Motor neuron (in vitro differentiated cells): ENCODE measurements at regions not wholly inside any gene's neighbourhood (a gene's known extent, or its start where the extent isn't known, plus 50 kb on each side); places are given as distances from the start of the nearest gene placed in this dataset.
A peak's percentile ranks its signal among the peaks of the same experiment; 100 is the strongest.
"Not testable (repeated sequence)": the region's sequence is repeated elsewhere in the genome, so short reads cannot be mapped to it uniquely, and the experiment has no call there.

Experiments
- ATAC-seq, 8 experiments: fragments of 200-7000 bp; cut with Tn5 transposase; replicated peaks in 6 of 8; 2 replicates each; pipeline ENCODE4 v1.8.0; 2021; ENCODE audit warnings: mild to moderate bottlenecking in 8 of 8, moderate library complexity in 8 of 8
- H3K27ac ChIP-seq, 2 donors: fragments of 250-450 bp; sonication (Bioruptor Pico); 2 replicates each; pipeline ENCODE4 v1.9.0; 2021; ENCODE audit warnings: antibody characterized with exemption in 2 of 2, mild to moderate bottlenecking in 2 of 2, moderate library complexity in 1 of 2
- H3K4me1 ChIP-seq, 2 donors: fragments of 250-450 bp; sonication (Bioruptor Pico); replicated peaks in 1 of 2; 2 replicates each; pipeline ENCODE4 v1.6.1; 2021; ENCODE audit warnings: antibody characterized with exemption in 2 of 2, mild to moderate bottlenecking in 2 of 2, moderate library complexity in 1 of 2
- H3K4me3 ChIP-seq, 5 donors: fragments of 250-450 bp; sonication (Bioruptor Pico); 2 replicates each; pipeline ENCODE4 v1.9.0; 2021; ENCODE audit warnings: antibody characterized with exemption in 5 of 5, mild to moderate bottlenecking in 5 of 5, moderate library complexity in 4 of 5
- WGBS, 10 experiments: fragments of 450-650 bp; shearing (Covaris generic); methylation state at CpG; one replicate each; pipeline ENCODE4 v1.0.0; 2022; 5-methylcytosine and 5-hydroxymethylcytosine counted together
- in situ Hi-C, 9 experiments: fragments of 400-800 bp; cut with MboI; loops; one replicate each; pipeline ENCODE4 v1.15.0; 2021; ENCODE audit warnings: low sequenced_read_pairs in 9 of 9, low pct_unique_long_range_greater_than_20kb in 2 of 9; ENCODE audit not compliant: unreplicated experiment in 9 of 9

DNA sequence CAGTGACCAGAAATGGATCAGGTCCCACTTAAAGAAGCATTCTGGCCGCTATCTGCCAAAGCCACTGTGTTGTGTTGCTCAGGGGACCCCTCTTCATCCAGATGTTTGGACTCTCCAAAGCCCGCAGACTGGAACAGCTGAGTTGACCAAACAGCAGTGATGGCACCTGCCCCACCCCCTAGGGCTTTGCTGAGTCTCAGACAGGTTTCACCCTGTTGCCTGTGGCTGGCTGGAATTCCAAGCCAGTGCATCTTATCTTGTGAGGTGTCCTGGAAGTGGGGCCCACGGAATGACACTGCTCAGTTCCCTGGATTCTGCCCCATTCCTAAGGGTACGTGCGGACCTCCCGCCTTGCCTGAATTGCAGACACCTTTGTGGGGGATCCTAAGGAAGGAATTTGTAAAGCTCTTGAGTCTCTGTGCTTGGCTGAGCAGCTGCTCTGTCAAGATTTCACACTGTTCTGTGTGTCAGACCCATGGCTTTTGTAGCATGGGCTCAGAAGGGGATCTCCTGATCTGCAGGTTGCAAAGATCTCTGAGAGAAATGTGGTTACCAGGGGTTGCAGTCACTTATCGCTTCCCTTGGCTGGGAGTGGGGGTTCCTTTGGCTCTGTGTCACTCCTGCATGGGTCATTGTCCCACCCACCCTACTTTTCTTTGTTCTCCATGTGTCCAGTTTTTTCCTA is 1707.9 kb upstream of the PCDH10 start:
- in situ Hi-C loops, result no loop called here

DNA sequence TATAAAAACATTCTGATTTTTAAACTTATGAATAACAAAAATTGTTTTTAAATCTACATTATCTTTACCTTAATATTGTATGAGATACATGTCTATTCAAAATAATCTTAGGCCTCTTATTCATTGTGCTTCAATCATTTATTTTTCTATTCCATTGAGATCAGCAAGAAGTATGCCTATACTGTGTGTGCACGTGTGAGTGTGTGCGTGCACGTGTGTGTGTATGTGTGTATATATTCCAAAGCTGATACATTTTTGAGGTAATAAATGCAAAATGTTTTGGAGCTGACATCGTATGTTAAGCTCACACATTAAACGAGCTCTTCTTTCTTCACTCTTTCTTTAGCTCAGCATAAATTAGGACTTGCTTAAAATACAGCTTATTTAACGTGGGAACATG is 1701.2 kb upstream of the PCDH10 start:
- 0 to 80% (median 51%) methylated on average over 1 to 6 of the region's 6 CpGs for WGBS, 10 experiments
- Histone ChIP-seq H3K27ac (no peak overlapping the region), H3K4me1 (no peaks in the 10 kb centered on the region), H3K4me3 (no peak overlapping the region)
- ATAC-seq, result no peak
- in situ Hi-C loops, result no loop called here

More for the DNA sequence above, 1707.9 kb upstream of the PCDH10 start:
- Histone ChIP-seq H3K4me1 (no peaks in the 10 kb centered on the region), H3K27ac (no peak overlapping the region), H3K4me3 (no peak overlapping the region)
- WGBS, 10 experiments, result 0 to 100% (median 61%) methylated on average over 1 to 5 of the region's 7 CpGs; no CpG with 5 or more reads in 4 of the 10 experiments
- no peak for ATAC-seq

DNA sequence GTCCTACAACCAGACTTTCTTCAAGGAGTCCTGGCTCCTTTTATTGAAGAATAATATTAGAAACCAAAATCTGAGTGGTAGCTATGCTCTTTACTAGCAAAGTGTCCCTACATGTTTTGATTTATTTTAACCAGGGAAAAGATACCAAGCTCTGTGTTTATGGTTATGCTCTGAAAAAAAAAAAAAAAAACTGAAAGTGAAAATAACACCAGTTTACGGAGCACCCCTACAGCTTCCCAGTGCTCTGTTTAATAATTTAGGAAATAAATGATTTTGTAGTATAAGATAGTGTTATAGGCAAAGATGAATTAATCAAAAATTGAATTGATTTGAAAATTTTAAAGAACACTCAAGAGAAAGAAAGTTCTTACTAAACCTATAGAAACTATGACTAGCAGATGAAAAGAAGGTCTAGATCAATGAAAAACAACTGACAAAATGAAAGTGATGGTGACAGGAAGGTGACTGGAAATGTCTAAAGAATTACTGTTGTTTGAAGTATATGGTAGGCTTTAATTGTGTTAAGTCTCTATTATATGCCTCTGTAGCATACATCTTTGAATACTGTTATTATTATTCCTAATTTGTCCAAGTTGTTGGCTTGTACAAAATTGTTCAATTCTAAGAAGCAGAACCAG is 1698.4 kb upstream of the PCDH10 start:
- WGBS, 10 experiments, result 0 to 100% (median 88%) methylated on average over 1 of the region's 1 CpG; no CpG with 5 or more reads in 1 of the 10 experiments
- no peaks in the 10 kb centered on the region for H3K4me1 ChIP-seq
- no peak overlapping the region for H3K4me3 ChIP-seq
- H3K27ac ChIP-seq, result no peak overlapping the region
- in situ Hi-C loops, result no loop called here
- ATAC-seq, result no peak

DNA sequence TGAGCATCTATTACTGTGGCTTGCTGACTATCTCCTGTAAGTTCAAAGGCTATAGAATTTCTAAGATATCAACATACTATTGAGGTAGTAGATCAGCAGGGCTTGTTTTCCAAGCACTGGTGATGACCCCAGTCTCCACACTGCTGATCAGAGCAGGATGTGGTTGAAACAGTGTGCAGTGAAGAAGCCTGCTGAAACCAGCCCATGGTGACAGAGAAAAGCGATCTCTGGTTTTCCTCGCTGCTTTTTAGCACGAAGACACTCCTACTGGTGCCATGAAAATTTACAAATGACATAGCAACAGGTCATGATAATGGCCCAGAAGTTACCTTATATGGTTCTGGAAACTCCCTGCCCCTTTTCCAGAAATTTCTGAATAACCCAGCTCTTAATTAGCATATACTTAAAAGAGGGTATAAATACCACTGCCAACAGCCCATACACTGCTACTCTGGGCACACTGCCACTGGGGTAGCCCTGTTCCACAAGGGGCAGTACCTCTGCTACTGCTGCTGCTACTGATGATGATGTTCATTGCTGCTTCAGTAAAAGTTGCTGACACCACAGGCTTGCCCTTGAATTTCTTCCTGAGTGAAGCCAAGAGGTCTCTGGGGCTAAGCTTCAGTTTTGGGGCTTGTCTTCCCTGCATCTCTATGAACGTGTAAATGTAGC is 1689.5 kb upstream of the PCDH10 start:
- H3K27ac ChIP-seq, result no peak overlapping the region
- in situ Hi-C loops, result no loop called here
- peaks cover 0 to 3% of the 10 kb centered on the region in 2 donors for H3K4me1 ChIP-seq
- no peak overlapping the region for H3K4me3 ChIP-seq
- 0 to 100% (median 68%) methylated on average over 1 to 4 of the region's 4 CpGs; no CpG with 5 or more reads in 3 of the 10 experiments for WGBS, 10 experiments
- ATAC-seq, result peak in 5 of 8 experiments; percentile 21 to 61 (median 44)

DNA sequence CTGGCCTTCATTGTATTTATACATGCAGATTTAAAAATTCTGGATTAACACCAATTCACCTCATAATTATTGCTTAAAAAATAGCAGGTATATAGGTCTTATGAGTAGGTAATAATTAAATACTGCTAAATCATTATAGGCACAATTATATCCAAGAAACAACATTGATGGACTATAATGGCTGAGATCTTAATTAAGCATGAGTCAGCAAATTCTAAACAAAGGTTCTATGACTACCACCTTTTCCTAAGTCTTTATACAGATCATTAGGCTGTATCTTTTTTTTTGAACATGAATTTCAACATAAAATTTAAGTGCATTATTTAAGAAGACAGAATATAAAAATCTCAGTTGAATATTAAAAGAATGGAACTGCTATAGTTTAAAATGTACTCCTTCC is 1678.7 kb upstream of the PCDH10 start:
- no peak for ATAC-seq
- in situ Hi-C loops, result no loop called here
- no peaks in the 10 kb centered on the region for H3K4me1 ChIP-seq
- H3K4me3 ChIP-seq, result no peak overlapping the region
- H3K27ac ChIP-seq, result no peak overlapping the region

DNA sequence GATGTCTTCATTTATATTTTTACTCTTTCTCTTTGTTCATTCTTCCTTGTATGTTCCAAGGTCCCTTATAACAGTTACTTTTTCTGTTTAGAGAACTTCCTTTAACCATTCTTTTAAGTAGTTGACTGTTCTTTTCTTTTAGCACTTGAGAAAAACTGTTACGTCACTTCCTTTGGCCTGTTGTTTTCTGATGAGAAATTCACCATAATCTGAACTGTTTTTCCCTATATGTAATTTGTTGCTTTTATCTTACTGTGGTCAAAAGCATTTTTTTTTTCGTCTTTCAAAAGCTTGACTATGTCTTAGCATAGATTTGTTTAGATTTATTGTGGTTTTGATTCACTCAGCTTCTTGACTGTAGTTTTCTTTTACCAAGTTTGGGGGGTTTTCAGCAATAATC is 1660.3 kb upstream of the PCDH10 start:
- no peak overlapping the region for H3K27ac ChIP-seq
- no peak for ATAC-seq
- no peak overlapping the region for H3K4me3 ChIP-seq
- 0 to 100% (median 82%) methylated on average over 1 to 2 of the region's 2 CpGs for WGBS, 10 experiments
- peaks cover 0 to 4% of the 10 kb centered on the region in 2 donors for H3K4me1 ChIP-seq
- in situ Hi-C loops, result no loop called here

DNA sequence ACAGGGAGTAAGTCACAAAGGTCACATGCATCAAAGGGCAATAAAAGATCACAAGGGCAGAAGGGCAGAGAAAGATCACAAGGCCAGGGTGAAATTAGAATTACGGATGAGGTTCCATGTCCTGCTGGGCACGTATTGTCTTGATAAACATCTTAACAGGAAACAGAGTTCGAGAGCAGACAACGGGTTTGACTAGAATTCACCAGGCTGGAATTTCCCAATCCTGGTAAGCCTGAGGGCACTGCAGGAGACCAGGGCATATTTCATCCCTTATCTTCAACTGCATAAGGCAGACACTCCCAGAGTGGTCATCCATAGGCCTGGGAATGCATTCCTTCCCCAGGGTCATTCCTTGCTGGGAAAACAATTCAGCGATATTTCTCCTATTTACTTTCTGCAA is 1652.9 kb upstream of the PCDH10 start:
- 0 to 80% (median 47%) methylated on average over 1 to 5 of the region's 5 CpGs; no CpG with 5 or more reads in 3 of the 10 experiments for WGBS, 10 experiments
- H3K4me3 ChIP-seq, ATAC-seq, H3K27ac ChIP-seq, H3K4me1 ChIP-seq, in situ Hi-C loops: not testable (repeated sequence)

DNA sequence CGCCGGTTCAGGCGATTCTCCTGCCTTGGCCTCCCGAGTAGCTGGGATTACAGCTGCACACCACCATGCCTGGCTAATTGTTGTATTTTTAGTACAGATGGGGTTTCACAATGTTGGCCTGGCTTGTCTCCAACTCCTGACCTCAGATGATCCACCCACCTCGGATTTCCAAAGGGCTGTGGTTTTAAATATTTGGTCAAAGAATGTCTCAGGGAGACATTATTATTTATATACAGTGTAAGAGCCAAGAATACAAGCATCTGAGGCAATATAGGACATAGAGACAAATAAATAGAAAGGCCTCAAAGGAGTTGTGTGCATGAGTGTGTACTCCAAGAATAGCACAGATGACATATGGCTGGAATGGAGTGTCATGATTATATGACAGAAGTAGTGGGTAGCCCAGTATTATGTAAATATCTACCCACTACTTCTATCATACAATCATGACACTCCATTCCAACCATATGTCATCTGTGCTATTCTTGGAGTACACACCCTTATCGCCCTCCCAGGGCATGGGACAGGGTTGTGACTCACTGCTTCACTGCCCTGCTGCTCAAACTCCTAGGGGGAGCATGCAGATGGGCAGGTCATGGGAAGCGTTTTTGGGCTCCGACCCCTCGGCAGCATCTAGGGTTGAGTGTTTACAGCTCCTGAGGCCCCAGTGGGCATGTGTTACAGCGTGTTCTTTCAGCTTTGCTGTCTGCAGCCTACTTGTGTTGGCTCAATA is 1649.8 kb upstream of the PCDH10 start:
- H3K4me3 ChIP-seq, result no peak overlapping the region
- peak in 6 of 8 experiments; percentile 16 to 67 (median 18) for ATAC-seq
- H3K27ac ChIP-seq, result no peak overlapping the region
- no peaks in the 10 kb centered on the region for H3K4me1 ChIP-seq
- 0 to 100% (median 70%) methylated on average over 1 to 5 of the region's 10 CpGs for WGBS, 10 experiments
- in situ Hi-C loops, result no loop called here

DNA sequence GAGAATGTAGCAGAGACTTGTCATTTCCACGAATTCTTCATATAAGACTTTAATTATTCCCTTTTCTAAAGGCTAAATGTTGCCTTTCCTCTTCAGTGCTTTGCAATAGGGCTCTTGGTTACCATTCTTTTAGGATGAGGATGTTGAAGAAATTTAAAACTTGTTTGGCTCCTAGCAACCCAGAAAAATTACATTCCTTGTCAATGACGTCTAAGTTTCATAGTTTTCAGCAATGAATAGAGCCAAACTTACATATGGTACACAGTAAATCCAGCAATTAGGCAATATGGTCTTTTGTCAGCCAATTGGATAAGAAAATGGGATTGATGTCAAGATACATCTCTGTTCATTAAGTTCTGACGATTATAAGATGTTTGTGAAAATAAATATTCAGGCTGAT is 1639.6 kb upstream of the PCDH10 start:
- Histone ChIP-seq H3K4me3 (no peak overlapping the region), H3K4me1 (no peaks in the 10 kb centered on the region), H3K27ac (no peak overlapping the region)
- 0 to 90% (median 59%) methylated on average over 1 to 3 of the region's 3 CpGs for WGBS, 10 experiments
- ATAC-seq, result no peak
- in situ Hi-C loops, result no loop called here

DNA sequence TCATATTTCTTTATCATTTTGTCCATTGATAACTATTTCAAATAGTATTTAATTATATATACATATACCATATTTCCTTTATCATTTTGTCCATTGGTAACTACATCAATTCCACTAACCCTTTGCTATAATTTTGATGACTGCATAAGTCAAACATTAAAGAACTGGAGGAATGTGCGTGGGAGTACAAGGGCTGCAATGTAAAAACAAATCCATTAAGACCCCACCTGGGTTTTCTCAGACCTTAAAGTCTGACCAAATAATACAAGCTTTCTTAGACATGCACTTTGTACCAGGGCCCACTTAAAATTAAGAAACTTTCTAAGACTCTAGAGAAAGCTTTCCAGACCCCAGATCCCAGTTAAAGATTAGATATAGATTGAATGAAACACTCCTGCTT is 1622.4 kb upstream of the PCDH10 start:
- 8 to 100% (median 90%) methylated on average over 1 of the region's 1 CpG; no CpG with 5 or more reads in 2 of the 10 experiments for WGBS, 10 experiments

DNA sequence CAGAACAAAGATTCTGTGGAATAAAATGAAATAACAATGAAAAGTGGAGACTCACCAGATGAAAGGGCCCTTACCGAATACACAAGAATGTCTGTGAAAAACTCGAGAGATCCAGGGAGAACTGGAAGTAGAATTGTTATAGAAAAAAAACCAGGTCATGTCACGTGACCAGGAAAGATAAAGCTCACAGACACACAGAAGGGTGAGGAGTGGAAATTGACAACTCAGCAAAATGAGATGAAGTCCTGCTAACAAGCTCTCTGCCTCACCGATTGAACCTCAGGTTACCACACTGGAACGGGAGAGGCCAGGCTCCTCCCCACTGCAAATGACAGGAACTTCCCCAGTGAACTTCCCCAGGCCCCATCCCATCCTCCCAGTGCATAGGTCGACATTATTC is 1618.0 kb upstream of the PCDH10 start:
- in situ Hi-C loops, result no loop called here
- Histone ChIP-seq H3K4me1 (no peaks in the 10 kb centered on the region), H3K4me3 (no peak overlapping the region), H3K27ac (no peak overlapping the region)
- no peak for ATAC-seq
- WGBS, 10 experiments, result 5 to 94% (median 83%) methylated on average over 2 to 6 of the region's 6 CpGs; no CpG with 5 or more reads in 1 of the 10 experiments

More for the DNA sequence above, 1622.4 kb upstream of the PCDH10 start:
- ATAC-seq, result no peak
- no peak overlapping the region for H3K27ac ChIP-seq
- in situ Hi-C loops, result no loop called here
- H3K4me1 ChIP-seq, result no peaks in the 10 kb centered on the region
- no peak overlapping the region for H3K4me3 ChIP-seq

DNA sequence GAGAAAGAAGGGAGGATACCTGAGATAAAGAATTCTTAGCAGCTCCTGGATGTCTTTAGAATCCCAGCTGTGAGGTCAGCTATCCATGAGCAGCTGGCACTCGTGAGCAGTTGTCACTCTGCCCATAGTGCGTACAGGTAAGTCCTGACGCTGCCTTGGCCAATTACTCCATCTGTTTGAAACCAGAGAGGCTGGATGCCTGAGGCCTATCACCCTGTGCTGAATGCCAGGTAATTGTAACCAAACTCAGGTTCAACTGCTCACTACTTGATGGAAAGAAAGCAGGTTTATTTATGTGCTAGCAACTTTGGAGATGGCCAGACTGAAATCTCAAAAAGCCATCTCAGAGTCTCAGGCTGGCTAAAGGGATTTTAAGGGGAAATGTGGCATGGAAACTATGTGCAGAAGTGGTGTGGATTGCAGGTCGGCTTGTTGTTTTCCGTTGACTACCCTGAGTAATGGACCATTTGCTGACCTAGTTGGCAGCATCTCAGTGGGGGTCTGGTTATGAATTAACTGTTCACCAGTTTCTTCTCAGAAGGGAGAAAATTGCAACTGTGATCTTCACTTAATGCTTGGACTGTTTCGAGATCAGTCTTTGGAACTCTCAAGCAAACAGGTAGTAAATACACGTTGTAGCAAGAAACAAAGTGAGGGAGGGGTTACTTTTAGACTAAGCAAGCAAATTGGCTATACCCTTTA is 1614.0 kb upstream of the PCDH10 start:
- no peaks in the 10 kb centered on the region for H3K4me1 ChIP-seq
- no peak overlapping the region for H3K4me3 ChIP-seq
- no peak overlapping the region for H3K27ac ChIP-seq
- ATAC-seq, result no peak
- in situ Hi-C loops, result no loop called here
- 14 to 94% (median 76%) methylated on average over 1 to 6 of the region's 7 CpGs for WGBS, 10 experiments
